ENCODE measurements at regions not wholly inside any gene's neighbourhood (a gene's known extent, or its start where the extent isn't known, plus 50 kb on each side); places are given as distances from the start of the nearest gene placed in this dataset.

DNA sequence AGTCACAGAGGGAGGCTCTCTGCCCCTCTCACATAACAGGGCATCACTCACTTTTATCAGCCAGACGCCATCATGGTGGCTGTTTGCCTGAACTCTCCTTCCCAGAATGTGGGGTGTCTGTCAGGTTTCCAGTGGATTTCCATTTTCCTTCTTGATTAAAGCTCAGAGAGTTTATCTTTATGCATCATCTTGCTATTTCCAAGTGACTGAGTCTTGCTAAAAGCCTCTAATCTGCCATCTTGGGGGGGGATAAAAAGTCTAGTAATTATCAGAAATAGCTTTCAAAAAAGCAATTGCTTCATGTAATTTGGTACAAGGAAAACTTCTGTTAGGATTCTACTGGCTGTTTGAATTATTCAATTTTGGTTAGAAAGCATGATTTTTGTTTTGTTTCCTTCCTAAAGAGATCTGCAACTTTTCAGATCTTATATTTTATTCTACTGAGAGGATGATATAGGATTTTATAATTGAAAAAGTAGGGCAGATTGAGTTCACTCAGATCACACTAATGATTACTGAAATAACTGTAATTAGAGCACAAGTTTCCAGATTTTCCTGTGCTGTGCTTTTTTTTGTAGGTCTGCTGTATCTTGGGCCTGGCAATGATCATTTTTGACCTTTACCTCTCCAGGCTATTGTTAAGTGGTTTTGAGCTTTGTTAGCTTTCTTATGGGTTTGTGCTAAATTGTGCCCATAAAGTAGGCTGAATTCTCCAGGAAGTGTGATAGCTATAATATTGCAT lies 661.5 kb downstream of the TLE4 start:
- Histone ChIP-seq H3K36me3 (ENCODE audit: low read length) (no peaks in the 10 kb centered on the region), H3F3A (ENCODE audit: insufficient read depth) (no peaks in the 10 kb centered on the region), H3K27ac (ENCODE audit: low read depth, low read length) (no peak overlapping the region), H3K27me3 (ENCODE audit: low read length) (no peaks in the 10 kb centered on the region), H3K9me3 (ENCODE audit: insufficient read depth, low read length) (no peaks in the 10 kb centered on the region), H3K9ac (ENCODE audit: low read length) (no peak overlapping the region), H3K4me3 (ENCODE audit: insufficient read depth, low read length, poor library complexity, severe bottlenecking) (no peak overlapping the region), H4K20me1 (ENCODE audit: low read depth, low read length) (no peaks in the 10 kb centered on the region), H2AFZ (ENCODE audit: low read depth, low read length, severe bottlenecking) (no peak overlapping the region), H3K9me2 (replicated peaks; ENCODE audit: insufficient read depth, low read length) (no peaks in the 10 kb centered on the region), H3K79me2 (ENCODE audit: insufficient read depth, low read length) (no peaks in the 10 kb centered on the region), H3K4me2 (ENCODE audit: low read depth, low read length, poor library complexity, severe bottlenecking) (no peak overlapping the region)
- TF ChIP-seq EZH2phosphoT487 (conservative IDR thresholded peaks at IDR 0.05; ENCODE audit: low read length) = no peak
- TF ChIP-seq, protein P1, sequence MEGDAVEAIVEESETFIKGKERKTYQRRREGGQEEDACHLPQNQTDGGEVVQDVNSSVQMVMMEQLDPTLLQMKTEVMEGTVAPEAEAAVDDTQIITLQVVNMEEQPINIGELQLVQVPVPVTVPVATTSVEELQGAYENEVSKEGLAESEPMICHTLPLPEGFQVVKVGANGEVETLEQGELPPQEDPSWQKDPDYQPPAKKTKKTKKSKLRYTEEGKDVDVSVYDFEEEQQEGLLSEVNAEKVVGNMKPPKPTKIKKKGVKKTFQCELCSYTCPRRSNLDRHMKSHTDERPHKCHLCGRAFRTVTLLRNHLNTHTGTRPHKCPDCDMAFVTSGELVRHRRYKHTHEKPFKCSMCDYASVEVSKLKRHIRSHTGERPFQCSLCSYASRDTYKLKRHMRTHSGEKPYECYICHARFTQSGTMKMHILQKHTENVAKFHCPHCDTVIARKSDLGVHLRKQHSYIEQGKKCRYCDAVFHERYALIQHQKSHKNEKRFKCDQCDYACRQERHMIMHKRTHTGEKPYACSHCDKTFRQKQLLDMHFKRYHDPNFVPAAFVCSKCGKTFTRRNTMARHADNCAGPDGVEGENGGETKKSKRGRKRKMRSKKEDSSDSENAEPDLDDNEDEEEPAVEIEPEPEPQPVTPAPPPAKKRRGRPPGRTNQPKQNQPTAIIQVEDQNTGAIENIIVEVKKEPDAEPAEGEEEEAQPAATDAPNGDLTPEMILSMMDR (IDR thresholded peaks at IDR 0.05; ENCODE audit: insufficient read depth, low read length, poor library complexity, severe bottlenecking) = no peak

DNA sequence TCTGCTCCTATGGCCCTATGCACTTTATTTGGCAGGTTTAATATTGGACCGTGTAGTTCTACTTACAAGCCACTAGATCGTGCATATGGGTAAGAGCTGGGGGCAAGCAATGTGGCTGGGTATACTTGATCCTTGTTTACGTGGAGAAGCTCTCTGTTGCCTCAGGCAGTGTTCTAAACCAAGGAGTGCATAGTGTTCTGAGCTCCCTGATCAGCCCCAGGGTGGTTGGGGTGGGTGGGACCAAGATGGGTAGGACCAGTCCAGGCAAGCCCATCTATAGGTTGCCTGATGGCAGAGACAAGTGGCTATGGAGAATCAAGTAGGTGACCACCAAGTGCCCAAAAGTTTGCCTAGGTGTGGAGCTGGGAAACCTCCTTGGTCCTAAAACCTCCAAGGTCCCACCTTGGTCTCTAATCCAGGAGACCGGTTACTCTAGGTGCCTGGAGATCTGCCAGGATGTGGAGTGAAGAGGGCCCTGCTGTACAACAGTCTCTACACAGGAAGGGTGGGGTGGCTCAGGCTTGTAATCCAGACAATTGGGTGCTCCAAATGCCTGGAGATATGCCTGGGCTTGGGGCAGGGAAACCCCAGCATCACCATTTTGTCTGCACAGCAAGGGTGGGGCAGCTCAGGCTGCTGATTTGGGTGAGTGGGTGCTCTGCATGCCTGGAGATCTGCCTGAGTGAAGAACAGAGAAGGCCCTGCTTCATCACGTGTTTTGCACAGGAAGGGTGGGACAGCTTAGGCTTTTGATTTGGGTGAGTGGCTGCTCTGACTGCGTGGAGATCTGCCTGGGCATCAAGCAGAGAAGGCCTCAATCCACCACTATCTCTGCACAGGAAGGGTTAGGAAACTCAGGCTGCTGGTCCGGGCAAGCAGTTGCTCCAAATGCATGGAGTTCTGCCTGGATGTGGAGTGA lies 659.8 kb downstream of the TLE4 start:
- Histone ChIP-seq H3K79me2 (ENCODE audit: insufficient read depth, low read length) (no peaks in the 10 kb centered on the region), H3K36me3 (ENCODE audit: low read length) (no peaks in the 10 kb centered on the region)

DNA sequence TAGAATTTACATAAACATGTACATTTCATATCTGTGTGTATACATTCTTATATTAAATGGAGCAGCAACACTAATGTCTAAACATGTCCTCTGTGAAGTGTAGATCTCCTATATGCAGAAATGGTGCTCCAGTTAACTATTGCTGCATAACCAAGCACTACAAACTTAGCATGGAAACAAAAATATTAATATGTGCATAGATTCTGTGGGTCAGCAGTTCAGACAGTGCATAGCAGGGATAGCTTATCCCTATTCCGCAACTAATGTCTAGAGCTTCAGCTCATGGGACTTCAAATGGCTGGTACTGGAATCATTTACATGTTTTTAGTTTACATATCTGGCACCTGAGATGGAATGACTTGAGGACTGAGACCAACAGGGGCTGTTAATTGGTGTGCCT lies 652.1 kb downstream of the TLE4 start:
- Histone ChIP-seq H3F3A (ENCODE audit: insufficient read depth) (no peaks in the 10 kb centered on the region), H2AFZ (ENCODE audit: low read depth, low read length, severe bottlenecking) (no peak overlapping the region), H4K20me1 (ENCODE audit: low read depth, low read length) (no peaks in the 10 kb centered on the region), H3K9me2 (replicated peaks; ENCODE audit: insufficient read depth, low read length) (no peaks in the 10 kb centered on the region), H3K4me3 (ENCODE audit: insufficient read depth, low read length, poor library complexity, severe bottlenecking) (no peak overlapping the region), H3K79me2 (ENCODE audit: insufficient read depth, low read length) (no peaks in the 10 kb centered on the region), H3K36me3 (ENCODE audit: low read length) (no peaks in the 10 kb centered on the region), H3K27ac (ENCODE audit: low read depth, low read length) (no peak overlapping the region), H3K4me2 (ENCODE audit: low read depth, low read length, poor library complexity, severe bottlenecking) (no peak overlapping the region), H3K9ac (ENCODE audit: low read length) (no peak overlapping the region), H3K9me3 (ENCODE audit: insufficient read depth, low read length) (no peaks in the 10 kb centered on the region), H3K27me3 (ENCODE audit: low read length) (no peaks in the 10 kb centered on the region)
- TF ChIP-seq, protein P1 (IDR thresholded peaks at IDR 0.05; ENCODE audit: insufficient read depth, low read length, poor library complexity, severe bottlenecking) = no peak
- no peak for TF ChIP-seq EZH2phosphoT487 (conservative IDR thresholded peaks at IDR 0.05; ENCODE audit: low read length)

More for the DNA sequence above, 659.8 kb downstream of the TLE4 start:
- no peak overlapping the region for H3K9ac ChIP-seq (ENCODE audit: low read length)
- no peaks in the 10 kb centered on the region for H3K9me3 ChIP-seq (ENCODE audit: insufficient read depth, low read length)
- no peaks in the 10 kb centered on the region for H4K20me1 ChIP-seq (ENCODE audit: low read depth, low read length)
- H3K9me2 ChIP-seq (replicated peaks; ENCODE audit: insufficient read depth, low read length) = no peaks in the 10 kb centered on the region
- H3K4me2 ChIP-seq (ENCODE audit: low read depth, low read length, poor library complexity, severe bottlenecking) = no peak overlapping the region
- H2AFZ ChIP-seq (ENCODE audit: low read depth, low read length, severe bottlenecking) = no peak overlapping the region
- H3K27ac ChIP-seq (ENCODE audit: low read depth, low read length) = no peak overlapping the region
- H3K4me3 ChIP-seq (ENCODE audit: insufficient read depth, low read length, poor library complexity, severe bottlenecking) = no peak overlapping the region
- no peaks in the 10 kb centered on the region for H3K27me3 ChIP-seq (ENCODE audit: low read length)
- H3F3A ChIP-seq (ENCODE audit: insufficient read depth) = no peaks in the 10 kb centered on the region
- TF ChIP-seq EZH2phosphoT487 (conservative IDR thresholded peaks at IDR 0.05; ENCODE audit: low read length) = no peak
